Type B pancreatic cell (in vitro differentiated cells): ENCODE measurements at regions not wholly inside any gene's neighbourhood (a gene's known extent, or its start where the extent isn't known, plus 50 kb on each side); places are given as distances from the start of the nearest gene placed in this dataset.
"Not testable (repeated sequence)": the region's sequence is repeated elsewhere in the genome, so short reads cannot be mapped to it uniquely, and the experiment has no call there.

Experiments
- DNase-seq: peaks from one replicate; pipeline ENCODE4 v3.0.0; 2021; ENCODE audit warnings: mixed read lengths; ENCODE audit not compliant: unreplicated experiment; ENCODE audit errors: extremely low spot score
- H3K27ac Mint-ChIP-seq: 2 replicates; pipeline ENCODE4 v1.8.0; 2021; ENCODE audit warnings: mild to moderate bottlenecking, mixed read lengths
- H3K27me3 Mint-ChIP-seq: 2 replicates; pipeline ENCODE4 v1.8.0; 2021; ENCODE audit warnings: mixed read lengths
- H3K36me3 Mint-ChIP-seq: 2 replicates; pipeline ENCODE4 v1.8.0; 2021; ENCODE audit warnings: mixed read lengths
- H3K4me1 Mint-ChIP-seq: one replicate; pipeline ENCODE4 v1.8.0; 2021; ENCODE audit warnings: mixed read lengths; ENCODE audit not compliant: unreplicated experiment
- H3K4me3 Mint-ChIP-seq: 2 replicates; pipeline ENCODE4 v1.8.0; 2021; ENCODE audit warnings: mild to moderate bottlenecking, mixed read lengths
- H3K9me3 Mint-ChIP-seq: 2 replicates; pipeline ENCODE4 v1.8.0; 2021; ENCODE audit warnings: mixed read lengths
- CTCF ChIP-seq: fragments of 200-600 bp; sonication (generic); conservative IDR thresholded peaks from 2 replicates; pipeline ENCODE4 v1.5.0; 2021; ENCODE audit warnings: antibody characterized with exemption, mild to moderate bottlenecking

GRCh38 chr12:131239384-131240094, 285.8 kb downstream of the ADGRD1 start:
- Mint-ChIP-seq H3K4me1 (no peaks in the 10 kb centered on the region), H3K27me3 (no peaks in the 10 kb centered on the region), H3K36me3 (no peaks in the 10 kb centered on the region), H3K4me3 (no peak overlapping the region), H3K9me3 (no peaks in the 10 kb centered on the region), H3K27ac (no peak overlapping the region)
- TF ChIP-seq CTCF = no peak
- no peak for DNase-seq

- no peak for DNase-seq
- no peak overlapping the region for H3K4me3 Mint-ChIP-seq
- H3K27ac Mint-ChIP-seq = no peak overlapping the region
- peaks cover 2% of the 10 kb centered on the region for H3K27me3 Mint-ChIP-seq
- no peaks in the 10 kb centered on the region for H3K9me3 Mint-ChIP-seq
- no peaks in the 10 kb centered on the region for H3K36me3 Mint-ChIP-seq
- no peaks in the 10 kb centered on the region for H3K4me1 Mint-ChIP-seq
- TF ChIP-seq CTCF = no peak
Measured at GRCh38 chr12:131241517-131241916, 287.8 kb downstream of the ADGRD1 start.

- Mint-ChIP-seq H3K36me3 (no peaks in the 10 kb centered on the region), H3K27ac (no peak overlapping the region), H3K4me3 (no peak overlapping the region), H3K27me3 (peaks cover 9% of the 10 kb centered on the region), H3K4me1 (peaks cover 2% of the 10 kb centered on the region), H3K9me3 (no peaks in the 10 kb centered on the region)
- no peak for DNase-seq
- TF ChIP-seq CTCF = no peak
Measured at GRCh38 chr12:131242741-131243496, 289.2 kb downstream of the ADGRD1 start.

GRCh38 chr12:131244157-131244688, 290.5 kb downstream of the ADGRD1 start:
- H3K36me3 Mint-ChIP-seq, DNase-seq, H3K27ac Mint-ChIP-seq, H3K9me3 Mint-ChIP-seq, H3K4me1 Mint-ChIP-seq, H3K4me3 Mint-ChIP-seq: not testable (repeated sequence)
- peaks cover 16% of the 10 kb centered on the region for H3K27me3 Mint-ChIP-seq

GRCh38 chr12:131245161-131245560, 291.5 kb downstream of the ADGRD1 start:
- peaks cover 17% of the 10 kb centered on the region for H3K27me3 Mint-ChIP-seq
- not testable (repeated sequence) for H3K36me3 Mint-ChIP-seq, DNase-seq, H3K27ac Mint-ChIP-seq, H3K9me3 Mint-ChIP-seq, H3K4me1 Mint-ChIP-seq, H3K4me3 Mint-ChIP-seq

GRCh38 chr12:131245564-131246355, 292.1 kb downstream of the ADGRD1 start:
- peaks cover 17% of the 10 kb centered on the region for H3K27me3 Mint-ChIP-seq
- H3K9me3 Mint-ChIP-seq = no peaks in the 10 kb centered on the region

GRCh38 chr12:131247026-131247725, 293.5 kb downstream of the ADGRD1 start:
- H3K9me3 Mint-ChIP-seq, H3K27ac Mint-ChIP-seq, H3K36me3 Mint-ChIP-seq, H3K4me1 Mint-ChIP-seq, H3K4me3 Mint-ChIP-seq, DNase-seq: not testable (repeated sequence)
- peaks cover 17% of the 10 kb centered on the region for H3K27me3 Mint-ChIP-seq

More at GRCh38 chr12:131245564-131246355, 292.1 kb downstream of the ADGRD1 start:
- TF ChIP-seq CTCF = no peak
- peaks cover 4% of the 10 kb centered on the region for H3K4me1 Mint-ChIP-seq
- no peak overlapping the region for H3K27ac Mint-ChIP-seq
- no peak for DNase-seq
- no peaks in the 10 kb centered on the region for H3K36me3 Mint-ChIP-seq
- H3K4me3 Mint-ChIP-seq = no peak overlapping the region

GRCh38 chr12:131247875-131248274, 294.2 kb downstream of the ADGRD1 start:
- H3K27ac Mint-ChIP-seq, H3K4me3 Mint-ChIP-seq, H3K9me3 Mint-ChIP-seq, H3K36me3 Mint-ChIP-seq, DNase-seq, H3K4me1 Mint-ChIP-seq: not testable (repeated sequence)
- H3K27me3 Mint-ChIP-seq = peaks cover 17% of the 10 kb centered on the region
